HEK293 (cell line): ENCODE measurements at regions not wholly inside any gene's neighbourhood (a gene's known extent, or its start where the extent isn't known, plus 50 kb on each side); places are given as distances from the start of the nearest gene placed in this dataset.

Experiments
- GLIS1 ChIP-seq: fragments of 450-650 bp; formaldehyde crosslinking; IDR thresholded peaks from 2 replicates; pipeline ENCODE4 v1.5.1; 2016; ENCODE audit warnings: missing biosample characterization, missing genetic modification characterization
- IKZF3 ChIP-seq: fragments of 450-650 bp; IDR thresholded peaks from 2 replicates; pipeline ENCODE4 v1.5.0; 2018; ENCODE audit warnings: missing biosample characterization, mild to moderate bottlenecking, missing genetic modification characterization, moderate library complexity
- KLF1 ChIP-seq: fragments of 450-650 bp; formaldehyde crosslinking; IDR thresholded peaks from 2 replicates; pipeline ENCODE4 v1.5.1; 2016; ENCODE audit warnings: missing biosample characterization, missing genetic modification characterization
- KLF16 ChIP-seq: fragments of 450-650 bp; formaldehyde crosslinking; IDR thresholded peaks from 2 replicates; pipeline ENCODE4 v1.5.1; 2017; ENCODE audit warnings: missing biosample characterization, missing genetic modification characterization
- KLF17 ChIP-seq: fragments of 450-650 bp; formaldehyde crosslinking; IDR thresholded peaks from 2 replicates; pipeline ENCODE4 v1.5.1; 2016; ENCODE audit warnings: missing biosample characterization, missing genetic modification characterization
- MZF1 ChIP-seq: fragments of 450-650 bp; formaldehyde crosslinking; IDR thresholded peaks from 2 replicates; pipeline ENCODE4 v1.5.1; 2017; ENCODE audit warnings: missing biosample characterization, missing genetic modification characterization, borderline replicate concordance
- PRDM6 ChIP-seq: fragments of 450-650 bp; formaldehyde crosslinking; IDR thresholded peaks from 2 replicates; pipeline ENCODE4 v1.5.1; 2017; ENCODE audit warnings: missing biosample characterization, missing genetic modification characterization
- SETDB1 ChIP-seq: IDR thresholded peaks from one replicate; pipeline ENCODE4 v1.6.1; 2017; ENCODE audit warnings: mild to moderate bottlenecking, low read length, moderate library complexity, mixed read lengths; ENCODE audit not compliant: insufficient read length
- ZBTB1 ChIP-seq: fragments of 450-650 bp; formaldehyde crosslinking; IDR thresholded peaks from 2 replicates; pipeline ENCODE4 v1.5.1; 2016; ENCODE audit warnings: missing biosample characterization, missing genetic modification characterization
- ZBTB26 ChIP-seq: fragments of 450-650 bp; formaldehyde crosslinking; optimal IDR thresholded peaks from 2 replicates; pipeline ENCODE3; 2016; ENCODE audit warnings: missing biosample characterization, mild to moderate bottlenecking, missing genetic modification characterization
- ZFP69B ChIP-seq: fragments of 450-650 bp; formaldehyde crosslinking; IDR thresholded peaks from 2 replicates; pipeline ENCODE4 v1.5.1; 2016; ENCODE audit warnings: missing biosample characterization, missing genetic modification characterization
- ZNF114 ChIP-seq: fragments of 450-650 bp; formaldehyde crosslinking; IDR thresholded peaks from 2 replicates; pipeline ENCODE4 v1.5.0; 2017; ENCODE audit warnings: missing biosample characterization, missing genetic modification characterization
- ZNF155 ChIP-seq: fragments of 450-650 bp; formaldehyde crosslinking; IDR thresholded peaks from 2 replicates; pipeline ENCODE4 v1.5.1; 2016; ENCODE audit warnings: missing biosample characterization, missing genetic modification characterization
- ZNF157 ChIP-seq: fragments of 450-650 bp; formaldehyde crosslinking; IDR thresholded peaks from 2 replicates; pipeline ENCODE4 v1.5.1; 2016; ENCODE audit warnings: missing biosample characterization, missing genetic modification characterization
- ZNF184 ChIP-seq: fragments of 450-650 bp; IDR thresholded peaks from 2 replicates; pipeline ENCODE4 v1.5.1; 2018; ENCODE audit warnings: missing biosample characterization, mild to moderate bottlenecking, missing genetic modification characterization
- ZNF2 ChIP-seq: fragments of 450-650 bp; formaldehyde crosslinking; IDR thresholded peaks from 2 replicates; pipeline ENCODE4 v1.5.1; 2016; ENCODE audit warnings: missing biosample characterization, missing genetic modification characterization
- ZNF214 ChIP-seq: fragments of 450-650 bp; formaldehyde crosslinking; IDR thresholded peaks from 2 replicates; pipeline ENCODE4 v1.5.1; 2017; ENCODE audit warnings: missing biosample characterization, mild to moderate bottlenecking, missing genetic modification characterization, borderline replicate concordance
- ZNF221 ChIP-seq: fragments of 450-650 bp; formaldehyde crosslinking; IDR thresholded peaks from 2 replicates; pipeline ENCODE4 v1.5.1; 2017; ENCODE audit warnings: missing biosample characterization, missing genetic modification characterization, borderline replicate concordance
- ZNF23 ChIP-seq: fragments of 450-650 bp; formaldehyde crosslinking; IDR thresholded peaks from 2 replicates; pipeline ENCODE4 v1.5.1; 2016; ENCODE audit warnings: missing biosample characterization, missing genetic modification characterization, borderline replicate concordance
- ZNF280D ChIP-seq: fragments of 450-650 bp; formaldehyde crosslinking; IDR thresholded peaks from 2 replicates; pipeline ENCODE4 v1.5.1; 2016; ENCODE audit warnings: missing biosample characterization, missing genetic modification characterization
- ZNF324 ChIP-seq: fragments of 450-650 bp; formaldehyde crosslinking; IDR thresholded peaks from 2 replicates; pipeline ENCODE4 v1.5.1; 2016; ENCODE audit warnings: missing biosample characterization, missing genetic modification characterization
- ZNF639 ChIP-seq: fragments of 450-650 bp; formaldehyde crosslinking; IDR thresholded peaks from 2 replicates; pipeline ENCODE4 v1.5.1; 2016; ENCODE audit warnings: missing biosample characterization, missing genetic modification characterization
- ZNF701 ChIP-seq: fragments of 450-650 bp; formaldehyde crosslinking; IDR thresholded peaks from 2 replicates; pipeline ENCODE4 v1.5.1; 2016; ENCODE audit warnings: missing biosample characterization, missing genetic modification characterization
- TF ChIP-seq, protein P1 (sequence below): fragments of 450-650 bp; formaldehyde crosslinking; IDR thresholded peaks from 2 replicates; pipeline ENCODE4 v1.5.1; 2016; ENCODE audit warnings: missing biosample characterization, missing genetic modification characterization
- TF ChIP-seq, protein P2 (sequence below): fragments of 450-650 bp; formaldehyde crosslinking; IDR thresholded peaks from 2 replicates; pipeline ENCODE4 v1.5.1; 2016; ENCODE audit warnings: missing biosample characterization, missing genetic modification characterization, borderline replicate concordance

DNA sequence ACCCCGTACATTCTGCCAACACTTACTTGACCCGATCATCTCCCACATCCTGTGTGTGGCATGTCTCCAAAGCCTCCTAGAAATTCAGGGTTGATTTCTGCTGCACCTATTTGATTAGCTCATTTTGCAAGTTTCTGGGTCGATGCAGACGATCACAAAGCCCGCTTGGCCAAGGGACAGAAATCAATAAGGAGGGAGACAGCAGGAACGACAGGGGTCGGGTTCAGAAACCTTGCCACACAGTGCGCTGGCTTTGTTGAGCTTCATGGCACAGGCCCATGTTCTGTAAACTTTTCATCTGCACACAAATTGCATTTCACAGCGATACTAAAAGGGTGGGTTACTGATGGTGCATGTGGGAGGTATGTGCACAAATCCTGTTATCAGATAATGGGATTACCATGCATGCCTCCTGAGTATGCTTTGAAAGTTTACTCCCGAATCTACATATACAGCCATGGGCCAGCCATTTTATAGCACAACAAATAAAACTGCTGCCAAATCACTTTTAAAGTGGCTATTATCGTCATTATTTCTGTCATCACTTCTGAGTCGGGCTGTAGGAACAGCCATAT is 95.9 kb upstream of the ATP11B start (continued):
- TF ChIP-seq ZNF324 (tag by site-specific recombination) (peak; percentile 59; the same call in 1 of the 2 replicates), ZNF2 (peak; percentile 83; the same call in 1 of the 2 replicates), ZFP69B (tag by site-specific recombination) (peak; percentile 65), ZNF184 (peak; percentile 80), ZNF157 (tag by site-specific recombination) (no peak), ZBTB1 (no peak), MZF1 (tag by site-specific recombination) (no peak), KLF1 (tag by site-specific recombination) (peak; percentile 64), GLIS1 (tag by site-specific recombination) (peak; percentile 96), ZNF221 (tag by site-specific recombination) (0 out of 2 replicates have a peak, but pooled peaks have one; percentile 20), ZNF23 (tag by site-specific recombination) (no peak), ZBTB26 (no peak), PRDM6 (tag by site-specific recombination) (peak; percentile 93), ZNF155 (tag by site-specific recombination) (no peak), KLF17 (tag by site-specific recombination) (peak; percentile 94), ZNF639 (tag by site-specific recombination) (peak; percentile 85), ZNF280D (tag by site-specific recombination) (0 out of 2 replicates have a peak, but pooled peaks have one; percentile 27), IKZF3 (tag by site-specific recombination) (peak; percentile 94), SETDB1 (no peak), ZNF214 (no peak), KLF16 (tag by site-specific recombination) (0 out of 2 replicates have a peak, but pooled peaks have one; percentile 60), ZNF114 (tag by site-specific recombination) (no peak), ZNF701 (tag by site-specific recombination) (no peak)
- TF ChIP-seq, protein P1, sequence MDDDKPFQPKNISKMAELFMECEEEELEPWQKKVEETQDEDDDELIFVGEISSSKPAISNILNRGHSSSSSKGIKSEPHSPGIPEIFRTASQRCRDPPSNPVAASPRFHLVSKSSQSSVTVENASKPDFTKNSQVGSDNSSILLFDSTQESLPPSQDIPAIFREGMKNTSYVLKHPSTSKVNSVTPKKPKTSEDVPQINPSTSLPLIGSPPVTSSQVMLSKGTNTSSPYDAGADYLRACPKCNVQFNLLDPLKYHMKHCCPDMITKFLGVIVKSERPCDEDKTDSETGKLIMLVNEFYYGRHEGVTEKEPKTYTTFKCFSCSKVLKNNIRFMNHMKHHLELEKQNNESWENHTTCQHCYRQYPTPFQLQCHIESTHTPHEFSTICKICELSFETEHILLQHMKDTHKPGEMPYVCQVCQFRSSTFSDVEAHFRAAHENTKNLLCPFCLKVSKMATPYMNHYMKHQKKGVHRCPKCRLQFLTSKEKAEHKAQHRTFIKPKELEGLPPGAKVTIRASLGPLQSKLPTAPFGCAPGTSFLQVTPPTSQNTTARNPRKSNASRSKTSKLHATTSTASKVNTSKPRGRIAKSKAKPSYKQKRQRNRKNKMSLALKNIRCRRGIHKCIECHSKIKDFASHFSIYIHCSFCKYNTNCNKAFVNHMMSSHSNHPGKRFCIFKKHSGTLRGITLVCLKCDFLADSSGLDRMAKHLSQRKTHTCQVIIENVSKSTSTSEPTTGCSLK (tag by site-specific recombination) = no peak
- TF ChIP-seq, protein P2, sequence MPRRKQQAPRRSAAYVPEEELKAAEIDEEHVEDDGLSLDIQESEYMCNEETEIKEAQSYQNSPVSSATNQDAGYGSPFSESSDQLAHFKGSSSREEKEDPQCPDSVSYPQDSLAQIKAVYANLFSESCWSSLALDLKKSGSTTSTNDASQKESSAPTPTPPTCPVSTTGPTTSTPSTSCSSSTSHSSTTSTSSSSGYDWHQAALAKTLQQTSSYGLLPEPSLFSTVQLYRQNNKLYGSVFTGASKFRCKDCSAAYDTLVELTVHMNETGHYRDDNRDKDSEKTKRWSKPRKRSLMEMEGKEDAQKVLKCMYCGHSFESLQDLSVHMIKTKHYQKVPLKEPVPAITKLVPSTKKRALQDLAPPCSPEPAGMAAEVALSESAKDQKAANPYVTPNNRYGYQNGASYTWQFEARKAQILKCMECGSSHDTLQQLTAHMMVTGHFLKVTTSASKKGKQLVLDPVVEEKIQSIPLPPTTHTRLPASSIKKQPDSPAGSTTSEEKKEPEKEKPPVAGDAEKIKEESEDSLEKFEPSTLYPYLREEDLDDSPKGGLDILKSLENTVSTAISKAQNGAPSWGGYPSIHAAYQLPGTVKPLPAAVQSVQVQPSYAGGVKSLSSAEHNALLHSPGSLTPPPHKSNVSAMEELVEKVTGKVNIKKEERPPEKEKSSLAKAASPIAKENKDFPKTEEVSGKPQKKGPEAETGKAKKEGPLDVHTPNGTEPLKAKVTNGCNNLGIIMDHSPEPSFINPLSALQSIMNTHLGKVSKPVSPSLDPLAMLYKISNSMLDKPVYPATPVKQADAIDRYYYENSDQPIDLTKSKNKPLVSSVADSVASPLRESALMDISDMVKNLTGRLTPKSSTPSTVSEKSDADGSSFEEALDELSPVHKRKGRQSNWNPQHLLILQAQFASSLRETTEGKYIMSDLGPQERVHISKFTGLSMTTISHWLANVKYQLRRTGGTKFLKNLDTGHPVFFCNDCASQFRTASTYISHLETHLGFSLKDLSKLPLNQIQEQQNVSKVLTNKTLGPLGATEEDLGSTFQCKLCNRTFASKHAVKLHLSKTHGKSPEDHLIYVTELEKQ (tag by site-specific recombination) = peak; percentile 86
